Transverse colon (tissue), 4 donors: ENCODE measurements at regions not wholly inside any gene's neighbourhood (a gene's known extent, or its start where the extent isn't known, plus 50 kb on each side); places are given as distances from the start of the nearest gene placed in this dataset.

Experiments
- DNase-seq: peaks from one replicate; pipeline ENCODE4 v3.0.0-alpha.2; 2019
- H3K27ac ChIP-seq, 4 donors: fragments of 200-600 bp; sonication (generic); 2 replicates each; pipeline ENCODE4 v1.5.1; 2016 to 2018; ENCODE audit warnings: inconsistent platforms in 4 of 4
- H3K27me3 ChIP-seq: fragments of 200-600 bp; sonication (generic); 2 replicates; pipeline ENCODE4 v1.5.1; 2017; ENCODE audit warnings: inconsistent platforms
- H3K36me3 ChIP-seq, 4 donors: fragments of 200-600 bp; sonication (generic); 2 replicates each; pipeline ENCODE4 v1.5.1; 2017 to 2019; ENCODE audit warnings: inconsistent platforms in 4 of 4
- H3K4me1 ChIP-seq, 4 donors: fragments of 200-600 bp; sonication (generic); 2 replicates each; pipeline ENCODE4 v1.5.1; 2017 to 2020; ENCODE audit warnings: inconsistent platforms in 4 of 4
- H3K4me3 ChIP-seq, 4 donors: fragments of 200-600 bp; sonication (generic); 1 replicate in 1 of 4; 2 replicates in 3 of 4; pipeline versions ENCODE4 v1.5.1 to v1.6.1; 2017 to 2019; ENCODE audit warnings: inconsistent platforms in 4 of 4
- H3K9me3 ChIP-seq, 2 donors: fragments of 200-600 bp; sonication (generic); 2 replicates each; pipeline ENCODE4 v1.5.1; 2017 to 2019; ENCODE audit warnings: inconsistent platforms in 2 of 2
- EP300 ChIP-seq: sonication (generic); formaldehyde crosslinking; IDR thresholded peaks from one replicate; pipeline ENCODE4 v1.6.1; 2017; ENCODE audit warnings: antibody characterized with exemption, low read depth
- POLR2A ChIP-seq: fragments of 450-650 bp; IDR thresholded peaks from one replicate; pipeline ENCODE4 v1.6.1; 2016; ENCODE audit warnings: antibody characterized with exemption, mild to moderate bottlenecking, moderate library complexity
- POLR2AphosphoS5 ChIP-seq, 3 donors: sonication (generic); formaldehyde crosslinking; IDR thresholded peaks; one replicate each; pipeline ENCODE4 v1.6.1; 2016; ENCODE audit warnings: antibody characterized with exemption in 3 of 3
- WGBS, 2 donors: methylation state at CpG; one replicate each; pipeline ENCODE4 v1.1.5; 2018; ENCODE audit warnings: low coverage in 1 of 2; 5-methylcytosine and 5-hydroxymethylcytosine counted together
- in situ Hi-C, 4 donors: fragments of 200-750 bp; cut with MboI; loops; one replicate each; pipeline versions ENCODE4 v1.15.0 to v1.15.1; 2017; ENCODE audit warnings: low sequenced_read_pairs in 3 of 4, low pct_ligation_motif_present in 1 of 4, low pct_unique_long_range_greater_than_20kb in 1 of 4
- intact Hi-C: fragments of 100-400 bp; cut with DNase I; formaldehyde crosslinking; loops from one replicate; pipeline ENCODE4 v1.15.1; 2023; ENCODE audit warnings: low total_unique reads
- TF ChIP-seq, protein P1 (sequence below), 5 experiments: fragments of 200-600 bp in 3 of 5; fragments of 450-650 bp in 2 of 5; sonication (generic) in 3 of 5; IDR thresholded peaks; 1 replicate in 2 of 5; 2 replicates in 3 of 5; pipeline ENCODE4 v1.5.1; 2016 to 2017; ENCODE audit warnings: antibody characterized with exemption in 5 of 5, inconsistent platforms in 3 of 5, mild to moderate bottlenecking in 2 of 5, moderate library complexity in 1 of 5

DNA sequence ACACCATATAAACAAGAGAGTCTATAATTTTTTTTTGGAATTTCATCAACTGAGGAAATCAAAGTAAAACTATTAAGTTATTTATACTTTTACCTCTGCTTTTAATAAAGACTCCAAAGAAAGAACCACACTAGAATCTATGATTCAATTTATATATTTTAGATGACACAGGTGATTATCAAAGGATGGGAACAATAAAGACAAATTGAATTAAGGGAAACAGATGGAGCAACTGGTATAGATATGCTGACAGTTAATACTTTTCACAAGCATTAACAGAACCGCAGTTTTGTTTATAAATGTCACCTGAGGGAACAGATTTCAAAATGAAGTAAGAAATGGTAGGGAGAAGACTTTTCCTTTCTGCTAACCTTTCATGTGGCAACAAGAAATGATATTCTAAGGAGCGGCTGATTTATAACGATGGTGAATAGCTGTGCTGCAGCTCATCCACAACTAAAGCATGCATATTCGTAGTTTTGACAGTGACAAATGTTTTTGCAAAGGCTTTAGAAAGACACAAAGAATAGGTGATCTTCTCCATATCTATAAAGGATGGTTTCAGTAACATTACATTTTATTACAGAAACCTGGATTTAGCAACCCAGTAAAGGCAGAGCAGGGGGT lies 1502.9 kb upstream of the RAG2 start:
- no peak for DNase-seq
- Histone ChIP-seq H3K36me3 (no peaks in the 10 kb centered on the region), H3K27me3 (no peaks in the 10 kb centered on the region), H3K9me3 (no peaks in the 10 kb centered on the region), H3K4me3 (no peak overlapping the region), H3K27ac (no peak overlapping the region), H3K4me1 (no peaks in the 10 kb centered on the region)
- in situ Hi-C loops = no loop called here
- intact Hi-C loops = no loop called here
- 71 to 78% methylated on average over 4 of the region's 4 CpGs for WGBS, 2 donors
- TF ChIP-seq POLR2AphosphoS5 (IDR thresholded peaks at IDR 0.05) (no peak), EP300 (no peak), POLR2A (no peak)
- TF ChIP-seq, protein P1, sequence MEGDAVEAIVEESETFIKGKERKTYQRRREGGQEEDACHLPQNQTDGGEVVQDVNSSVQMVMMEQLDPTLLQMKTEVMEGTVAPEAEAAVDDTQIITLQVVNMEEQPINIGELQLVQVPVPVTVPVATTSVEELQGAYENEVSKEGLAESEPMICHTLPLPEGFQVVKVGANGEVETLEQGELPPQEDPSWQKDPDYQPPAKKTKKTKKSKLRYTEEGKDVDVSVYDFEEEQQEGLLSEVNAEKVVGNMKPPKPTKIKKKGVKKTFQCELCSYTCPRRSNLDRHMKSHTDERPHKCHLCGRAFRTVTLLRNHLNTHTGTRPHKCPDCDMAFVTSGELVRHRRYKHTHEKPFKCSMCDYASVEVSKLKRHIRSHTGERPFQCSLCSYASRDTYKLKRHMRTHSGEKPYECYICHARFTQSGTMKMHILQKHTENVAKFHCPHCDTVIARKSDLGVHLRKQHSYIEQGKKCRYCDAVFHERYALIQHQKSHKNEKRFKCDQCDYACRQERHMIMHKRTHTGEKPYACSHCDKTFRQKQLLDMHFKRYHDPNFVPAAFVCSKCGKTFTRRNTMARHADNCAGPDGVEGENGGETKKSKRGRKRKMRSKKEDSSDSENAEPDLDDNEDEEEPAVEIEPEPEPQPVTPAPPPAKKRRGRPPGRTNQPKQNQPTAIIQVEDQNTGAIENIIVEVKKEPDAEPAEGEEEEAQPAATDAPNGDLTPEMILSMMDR (IDR thresholded peaks at IDR 0.05) = no peak

GRCh38 chr11:38095268-38095667 lies 1497.2 kb upstream of the RAG2 start:
- intact Hi-C loops = no loop called here
- 84 to 86% methylated on average over 2 of the region's 2 CpGs for WGBS, 2 donors
- no peak for DNase-seq

GRCh38 chr11:38089726-38090125 lies 1491.7 kb upstream of the RAG2 start:
- Histone ChIP-seq H3K36me3 (no peaks in the 10 kb centered on the region), H3K4me3 (no peak overlapping the region), H3K4me1 (no peaks in the 10 kb centered on the region), H3K9me3 (peaks cover 0 to 4% of the 10 kb centered on the region in 2 donors), H3K27ac (no peak overlapping the region), H3K27me3 (no peaks in the 10 kb centered on the region)
- intact Hi-C loops (no loop called here), in situ Hi-C loops (no loop called here)
- WGBS, 2 donors = 25 to 54% methylated on average over 1 to 7 of the region's 7 CpGs
- TF ChIP-seq, protein P1 (IDR thresholded peaks at IDR 0.05) = no peak
- TF ChIP-seq POLR2A (no peak), POLR2AphosphoS5 (IDR thresholded peaks at IDR 0.05) (no peak)
- DNase-seq = no peak

More at GRCh38 chr11:38095268-38095667, 1497.2 kb upstream of the RAG2 start:
- in situ Hi-C loops = no loop called here
- Histone ChIP-seq H3K4me3 (no peak overlapping the region), H3K27me3 (no peaks in the 10 kb centered on the region), H3K9me3 (no peaks in the 10 kb centered on the region), H3K4me1 (no peaks in the 10 kb centered on the region), H3K27ac (no peak overlapping the region), H3K36me3 (no peaks in the 10 kb centered on the region)
- no peak for TF ChIP-seq POLR2AphosphoS5 (IDR thresholded peaks at IDR 0.05)

GRCh38 chr11:38060920-38061319 lies 1462.9 kb upstream of the RAG2 start:
- intact Hi-C loops (no loop called here), in situ Hi-C loops (no loop called here)
- DNase-seq = no peak
- no peaks in the 10 kb centered on the region for H3K27me3 ChIP-seq
- H3K9me3 ChIP-seq = no peaks in the 10 kb centered on the region
- H3K36me3 ChIP-seq = no peaks in the 10 kb centered on the region
- no peak overlapping the region for H3K27ac ChIP-seq
- TF ChIP-seq POLR2A (no peak), POLR2AphosphoS5 (IDR thresholded peaks at IDR 0.05) (no peak), EP300 (no peak)
- TF ChIP-seq, protein P1 (IDR thresholded peaks at IDR 0.05) = no peak
- no peaks in the 10 kb centered on the region for H3K4me1 ChIP-seq
- no peak overlapping the region for H3K4me3 ChIP-seq
- 63 to 74% methylated on average over 3 of the region's 3 CpGs for WGBS, 2 donors

GRCh38 chr11:38060136-38060535 lies 1462.1 kb upstream of the RAG2 start:
- intact Hi-C loops = no loop called here
- no peak overlapping the region for H3K27ac ChIP-seq
- in situ Hi-C loops = no loop called here
- no peaks in the 10 kb centered on the region for H3K36me3 ChIP-seq
- 69 to 93% methylated on average over 3 of the region's 3 CpGs for WGBS, 2 donors
- H3K4me1 ChIP-seq = no peaks in the 10 kb centered on the region
- no peaks in the 10 kb centered on the region for H3K9me3 ChIP-seq
- no peaks in the 10 kb centered on the region for H3K27me3 ChIP-seq
- H3K4me3 ChIP-seq = no peak overlapping the region
- DNase-seq = no peak
- TF ChIP-seq, protein P1 (IDR thresholded peaks at IDR 0.05) = no peak
- no peak for TF ChIP-seq POLR2AphosphoS5 (IDR thresholded peaks at IDR 0.05)
- no peak for TF ChIP-seq EP300
- TF ChIP-seq POLR2A = no peak
